ENCODE measurements at regions not wholly inside any gene's neighbourhood (a gene's known extent, or its start where the extent isn't known, plus 50 kb on each side); places are given as distances from the start of the nearest gene placed in this dataset.
"Not testable (repeated sequence)": the region's sequence is repeated elsewhere in the genome, so short reads cannot be mapped to it uniquely, and the experiment has no call there.

GRCh38 chr3:10707400-10708215 is 108.4 kb upstream of the SLC6A11 start:
- DNase-seq, result no peak

DNA sequence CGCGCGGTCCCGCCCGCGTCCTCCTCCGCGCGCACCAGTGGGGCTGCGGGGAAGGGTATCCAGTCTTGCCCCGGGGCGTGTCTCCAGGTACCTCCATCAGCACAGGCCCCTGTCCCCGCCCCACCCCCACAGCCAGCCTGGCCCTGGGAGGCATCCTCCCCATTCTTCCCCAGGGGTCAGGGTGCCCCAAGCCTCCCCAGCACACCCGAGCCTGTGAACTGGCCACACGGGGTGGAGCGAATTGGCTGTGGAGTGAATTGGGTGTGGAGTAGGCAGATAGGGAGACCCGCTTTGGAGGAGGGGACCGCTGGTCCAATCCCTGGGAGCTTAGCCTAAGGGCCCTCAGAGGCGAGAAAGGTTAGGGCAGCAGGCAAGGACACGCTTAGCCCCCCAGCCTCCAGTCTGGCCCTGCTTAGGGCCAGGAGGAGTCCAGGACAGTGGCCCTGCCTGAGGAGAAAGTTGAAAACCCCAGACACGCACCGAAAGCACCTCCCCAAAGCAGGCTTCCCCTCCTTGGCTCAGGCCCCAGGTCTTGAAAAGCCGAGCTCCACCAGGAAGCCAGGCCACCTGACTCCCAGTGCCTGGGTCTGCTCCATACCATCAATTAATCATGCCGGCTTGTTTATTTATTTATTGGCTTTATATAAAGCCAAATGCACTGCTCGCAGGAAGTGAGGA is 107.7 kb upstream of the SLC6A11 start:
- no peak for DNase-seq

DNA sequence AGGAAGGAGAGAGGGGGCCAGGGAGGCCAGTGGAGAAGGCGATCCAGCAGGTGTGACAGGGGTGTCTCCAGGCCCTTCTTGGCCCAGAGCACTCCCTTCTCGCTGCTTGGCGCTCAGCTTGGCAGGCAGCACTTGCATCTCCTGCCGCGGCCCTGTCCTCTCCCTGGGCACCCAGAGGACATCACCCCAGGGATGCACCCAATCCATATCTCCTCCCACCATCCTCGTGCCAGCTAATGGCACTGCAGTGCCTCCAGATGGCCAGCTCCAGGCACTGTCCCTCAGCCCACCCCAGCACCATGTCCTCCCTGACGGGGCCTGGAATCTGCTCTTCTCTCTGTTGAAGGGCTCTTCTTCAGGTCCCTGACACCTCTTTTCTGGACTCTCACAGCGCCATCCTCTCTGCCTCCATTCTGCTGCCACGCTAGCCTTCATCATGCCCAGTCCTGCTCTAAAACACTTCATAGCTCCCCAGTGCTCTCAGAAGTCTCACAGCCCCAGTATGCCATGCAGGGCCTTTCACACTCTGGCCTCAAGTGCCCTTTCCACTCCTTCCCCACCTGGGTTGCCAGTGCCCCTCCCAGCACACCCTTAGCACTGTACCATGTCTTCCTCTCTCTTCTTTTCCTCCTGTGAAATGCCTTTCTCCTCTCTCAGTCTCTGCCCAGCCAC is 106.8 kb upstream of the SLC6A11 start:
- DNase-seq, result no peak

DNA sequence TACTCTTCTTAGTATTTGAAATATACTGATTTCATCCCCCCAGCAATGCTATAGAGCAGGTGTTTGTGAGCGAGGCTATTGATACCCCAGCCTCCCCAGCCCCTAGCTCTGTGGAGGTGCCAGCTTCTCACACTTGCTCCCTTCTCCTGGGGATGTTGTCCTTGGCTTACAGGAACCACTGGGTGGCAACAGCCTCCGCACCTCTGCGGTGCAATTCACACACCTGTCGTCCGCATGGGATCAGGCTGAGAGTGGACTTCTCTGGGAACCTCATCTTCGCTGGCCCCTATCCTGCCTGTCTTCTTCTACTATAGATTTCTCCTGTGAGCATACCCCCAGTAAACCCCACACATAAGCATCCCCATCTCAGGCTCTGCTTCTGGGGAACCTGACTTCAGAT is 103.9 kb upstream of the SLC6A11 start:
- DNase-seq, result no peak

DNA sequence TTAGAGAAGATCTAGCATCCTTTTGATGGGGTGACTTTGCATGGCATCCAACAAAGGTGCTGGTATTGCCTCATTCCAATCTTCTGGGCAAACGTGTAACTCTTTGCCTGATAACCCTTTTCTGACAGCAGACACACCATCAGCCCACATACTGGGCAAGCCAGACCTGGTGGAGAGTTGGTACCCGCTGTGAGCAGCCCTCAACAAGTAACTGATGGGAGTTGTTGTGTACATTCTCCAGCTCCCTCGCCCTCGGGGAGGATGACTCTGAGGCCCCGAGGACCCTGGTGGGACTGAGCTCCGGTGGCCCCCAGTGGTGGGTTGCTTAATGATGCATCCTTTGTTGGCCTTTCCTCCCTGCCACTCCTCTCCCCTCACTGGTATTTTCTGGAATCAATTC is 102.4 kb upstream of the SLC6A11 start:
- no peak for DNase-seq

DNA sequence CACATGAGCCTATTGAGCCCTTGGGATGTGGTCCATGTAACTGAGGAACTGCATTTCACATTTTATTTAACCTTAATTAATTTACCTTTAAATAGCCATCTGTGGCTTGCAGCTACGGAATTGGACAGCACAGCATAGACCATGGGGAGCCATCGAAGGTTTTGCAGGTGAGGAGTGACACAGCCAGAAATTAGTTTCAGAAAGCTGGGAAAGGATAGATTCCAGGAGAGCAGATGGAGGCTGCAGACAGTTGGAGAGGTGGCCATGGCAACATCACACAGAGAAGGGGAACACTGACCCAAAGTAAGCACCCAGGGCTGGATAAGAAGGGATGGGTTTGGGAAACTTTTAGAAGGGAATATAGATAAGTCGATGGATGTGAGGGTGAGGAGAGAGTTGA is 100.1 kb upstream of the SLC6A11 start:
- no peak for DNase-seq

- no peak for DNase-seq
These were observed 99.1 kb upstream of the SLC6A11 start for GRCh38 chr3:10716964-10717363.

- no peak for DNase-seq
These were observed 98.3 kb upstream of the SLC6A11 start for GRCh38 chr3:10717756-10718155.

- DNase-seq, result no peak
These were observed 94.9 kb upstream of the SLC6A11 start for GRCh38 chr3:10721101-10721500.

DNA sequence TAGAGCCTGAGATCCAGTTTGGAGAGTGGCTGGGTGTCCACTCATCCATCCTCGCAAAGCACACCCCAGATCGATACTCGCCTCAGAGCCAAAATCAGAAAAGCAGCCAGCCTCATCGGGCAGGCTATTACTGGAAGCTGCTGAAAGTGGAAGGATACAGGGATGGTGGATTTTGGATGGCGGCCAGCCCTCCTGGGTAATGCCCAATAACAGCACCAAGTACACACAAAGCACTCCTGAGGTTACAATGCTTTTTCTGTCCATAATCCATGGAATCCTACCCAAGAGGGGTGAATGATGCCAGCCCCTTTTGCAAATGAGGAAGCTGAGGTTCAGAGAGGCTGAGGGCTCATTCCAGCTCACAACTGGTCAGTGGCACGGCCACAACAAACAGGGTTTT is 93.1 kb upstream of the SLC6A11 start:
- DNase-seq, result no peak

DNA sequence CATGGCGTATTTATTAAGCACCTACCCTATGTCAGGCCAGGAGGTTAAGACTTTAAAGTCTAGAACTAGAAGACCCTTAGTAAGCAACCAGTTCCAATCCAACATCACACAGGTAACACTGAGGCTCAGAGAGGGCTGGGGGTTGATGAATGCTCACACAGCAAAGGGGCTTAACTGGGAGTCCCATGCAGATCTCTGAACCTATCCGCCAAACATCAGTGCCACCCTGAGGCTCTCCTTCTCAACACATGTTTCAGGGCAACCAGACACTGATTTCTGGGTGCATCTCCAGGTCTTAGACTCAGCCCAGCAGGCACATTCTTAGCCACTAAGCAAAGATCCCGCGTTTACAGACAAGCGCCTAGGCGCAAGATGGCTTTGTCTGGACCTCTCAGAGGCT is 92.0 kb upstream of the SLC6A11 start:
- DNase-seq, result no peak

DNA sequence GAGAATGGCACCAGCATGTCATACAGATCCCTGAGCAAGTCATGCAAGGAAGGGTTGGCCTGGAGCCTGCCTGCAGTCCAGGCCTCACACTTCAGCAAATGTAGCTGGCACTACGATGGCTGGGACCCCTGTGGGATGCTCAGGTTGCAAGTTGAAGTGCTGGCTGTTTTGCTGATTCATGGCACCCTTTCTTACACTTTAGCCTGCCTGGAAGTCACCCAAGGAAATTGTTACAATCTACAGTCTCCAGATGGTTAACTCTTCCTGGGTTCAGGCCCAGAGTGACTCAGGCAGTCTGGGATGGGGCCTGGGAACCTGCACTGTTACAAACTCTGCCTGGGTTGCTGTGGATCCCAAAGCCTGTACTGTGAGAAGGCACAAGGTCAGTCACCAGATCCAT is 91.0 kb upstream of the SLC6A11 start:
- no peak for DNase-seq

DNA sequence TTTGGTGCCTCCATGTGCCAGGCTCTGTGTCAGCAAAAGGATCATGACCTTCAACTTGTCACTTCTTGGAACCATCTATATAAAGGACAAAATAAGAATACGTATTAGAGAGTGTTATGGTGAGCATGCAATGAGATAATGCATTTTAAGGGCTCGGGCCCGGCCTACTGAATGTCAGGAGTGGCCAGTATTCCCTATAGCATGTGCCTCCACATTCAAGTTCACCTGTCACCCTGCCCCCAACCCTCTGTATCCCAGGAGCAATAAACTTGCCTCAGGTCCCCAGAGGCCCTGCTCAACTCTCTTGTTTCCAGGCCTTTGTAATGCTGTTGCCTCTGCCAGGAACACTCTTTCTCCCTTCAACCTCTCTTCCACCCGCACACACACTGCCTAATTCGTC is 90.2 kb upstream of the SLC6A11 start:
- no peak for DNase-seq

DNA sequence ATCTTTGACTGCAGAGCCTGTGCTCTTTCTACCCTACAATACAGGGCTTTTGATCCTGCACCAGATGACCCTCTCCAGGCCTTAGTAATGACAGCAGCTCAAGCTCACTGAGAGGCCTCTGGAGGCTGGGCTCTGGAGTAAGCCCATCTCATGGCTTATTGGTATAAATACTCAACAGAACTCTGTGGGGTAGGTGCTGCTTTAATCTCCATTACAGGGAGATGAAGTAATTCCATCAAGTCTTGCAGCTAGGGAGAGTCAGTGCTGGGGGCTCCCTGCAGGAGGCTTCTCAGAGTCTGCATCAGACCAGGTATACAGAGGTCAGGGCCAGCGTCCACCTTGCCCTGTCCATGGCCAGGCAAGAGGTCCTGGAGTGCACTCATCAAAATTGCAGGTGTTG is 89.2 kb upstream of the SLC6A11 start:
- DNase-seq, result no peak

GRCh38 chr3:10729439-10729838 is 86.6 kb upstream of the SLC6A11 start:
- no peak for DNase-seq

DNA sequence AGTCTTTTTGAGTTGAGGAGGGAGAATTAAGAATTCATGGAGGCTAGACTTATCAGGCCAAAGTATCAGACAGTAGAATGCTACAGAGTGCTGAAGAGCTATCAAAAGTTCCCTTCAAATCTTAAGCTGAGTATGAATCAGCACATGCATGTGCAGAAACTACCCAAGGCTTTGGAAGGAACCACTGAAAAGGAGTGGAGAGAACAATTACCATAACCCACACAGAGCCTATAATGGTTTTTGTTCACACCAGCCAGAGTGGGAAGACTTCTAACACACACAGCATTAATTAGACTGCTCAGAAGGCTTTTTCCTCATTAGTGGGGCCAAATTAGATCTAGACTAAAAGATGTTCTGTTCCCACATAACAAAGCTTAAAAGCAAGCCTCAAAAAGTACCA is 83.7 kb upstream of the SLC6A11 start:
- no peak for DNase-seq

GRCh38 chr3:10733297-10733696 is 82.7 kb upstream of the SLC6A11 start:
- DNase-seq, result no peak

DNA sequence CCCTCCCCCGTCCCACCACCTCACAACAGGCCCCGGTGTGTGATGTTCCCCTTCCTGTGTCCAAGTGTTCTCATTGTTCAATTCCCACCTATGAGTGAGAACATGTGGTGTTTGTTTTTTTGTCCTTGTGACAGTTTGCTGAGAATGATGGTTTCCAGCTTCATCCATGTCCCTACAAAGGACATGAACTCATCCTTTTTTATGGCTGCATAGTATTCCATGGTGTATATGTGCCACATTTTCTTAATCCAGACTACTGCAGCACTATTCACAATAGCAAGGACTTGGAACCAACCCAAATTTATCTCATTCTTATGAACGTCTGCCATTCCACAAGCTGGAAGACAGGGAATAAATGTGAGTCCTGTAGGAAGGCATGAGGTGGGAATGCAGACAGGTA is 79.6 kb upstream of the SLC6A11 start:
- not testable (repeated sequence) for DNase-seq

- DNase-seq, result no peak
These were observed 78.2 kb upstream of the SLC6A11 start for GRCh38 chr3:10737785-10738184.

GRCh38 chr3:10738688-10739372 is 77.2 kb upstream of the SLC6A11 start:
- DNase-seq, result peak; percentile 6

DNA sequence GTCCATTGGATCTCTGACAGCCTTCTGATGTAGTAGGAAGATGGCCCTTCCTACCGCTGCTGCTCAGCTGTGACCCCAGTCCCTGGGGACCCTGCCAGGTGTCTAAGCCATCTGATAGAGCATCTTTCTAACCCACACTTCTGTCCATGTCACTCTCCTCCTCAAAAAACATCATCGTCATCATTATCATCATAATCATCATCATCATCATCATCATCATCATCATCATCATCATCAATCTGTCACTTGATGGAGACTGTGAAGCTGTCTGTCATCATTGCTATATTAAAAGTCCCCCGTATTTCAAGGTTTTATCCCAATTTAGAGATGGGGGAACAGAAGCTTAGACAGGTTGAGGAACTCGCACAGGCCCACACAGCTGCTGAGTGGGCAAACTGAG is 75.1 kb upstream of the SLC6A11 start:
- DNase-seq, result no peak

GRCh38 chr3:10741891-10742671 is 73.9 kb upstream of the SLC6A11 start:
- DNase-seq, result no peak
